ENCODE measurements at regions not wholly inside any gene's neighbourhood (a gene's known extent, or its start where the extent isn't known, plus 50 kb on each side); places are given as distances from the start of the nearest gene placed in this dataset.

GRCh38 chr4:124278477-124278876 is 434.1 kb downstream of the ANKRD50 start:
- no peak overlapping the region for H3K4ac ChIP-seq (ENCODE audit: low read length)
- H3K4me1 ChIP-seq (ENCODE audit: control insufficient read depth in 2 of 2, insufficient read depth in 1 of 2, low read depth in 1 of 2, low read length in 2 of 2): no peaks in the 10 kb centered on the region
- H2BK15ac ChIP-seq (ENCODE audit: low read length): no peak overlapping the region
- no peak overlapping the region for H2BK120ac ChIP-seq (ENCODE audit: low read depth, low read length)
- no peak overlapping the region for H3K4me2 ChIP-seq (ENCODE audit: insufficient read depth, low read length, poor library complexity, severe bottlenecking)
- no peak overlapping the region for H3K18ac ChIP-seq (ENCODE audit: low read length)
- H3K9ac ChIP-seq (ENCODE audit: low read depth, low read length, poor library complexity): no peak overlapping the region
- H2BK12ac ChIP-seq (ENCODE audit: low read length): no peak overlapping the region
- H3K4me3 ChIP-seq (ENCODE audit: low read length in 2 of 2): no peak overlapping the region
- no peak overlapping the region for H3K27ac ChIP-seq (replicated peaks; ENCODE audit: low read length)
- no peaks in the 10 kb centered on the region for H3K36me3 ChIP-seq (replicated peaks in 1 of 2; ENCODE audit: control insufficient read depth in 2 of 2, insufficient read depth in 2 of 2, low read length in 2 of 2)
- DNase-seq (ENCODE audit: low spot score): no peak
- no peak overlapping the region for H2AK5ac ChIP-seq (ENCODE audit: low read depth, low read length)
- H4K8ac ChIP-seq (ENCODE audit: low read depth, low read length): no peak overlapping the region
- H2AFZ ChIP-seq (ENCODE audit: low read length): no peak overlapping the region
- H4K91ac ChIP-seq (ENCODE audit: low read depth, low read length, poor library complexity): no peak overlapping the region
- H3K9me3 ChIP-seq (replicated peaks in 1 of 2; ENCODE audit: control insufficient read depth in 2 of 2, insufficient read depth in 1 of 2, low read depth in 1 of 2, low read length in 2 of 2): peaks cover 0 to 2% of the 10 kb centered on the region in 2 donors
- no peak overlapping the region for H2BK5ac ChIP-seq (ENCODE audit: low read length)
- no peak overlapping the region for H3K14ac ChIP-seq (ENCODE audit: low read length)
- no peaks in the 10 kb centered on the region for H3K27me3 ChIP-seq (ENCODE audit: control insufficient read depth in 3 of 3, insufficient read depth in 3 of 3, low read depth in 1 of 3, low read length in 3 of 3)
- H3K79me1 ChIP-seq (ENCODE audit: low read depth, low read length): no peaks in the 10 kb centered on the region
- no peak overlapping the region for H3K23ac ChIP-seq (ENCODE audit: low read depth, low read length, poor library complexity)
- no CpG with 5 or more reads among the region's 1 CpG for WGBS, 2 donors (ENCODE audit: extremely low coverage in 2 of 2, insufficient read length in 2 of 2, insufficient replicate concordance in 1 of 2)

- no peak overlapping the region for H3K23ac ChIP-seq (ENCODE audit: low read depth, low read length, poor library complexity)
- H3K14ac ChIP-seq (ENCODE audit: low read length): no peak overlapping the region
- no peak overlapping the region for H2AK5ac ChIP-seq (ENCODE audit: low read depth, low read length)
- WGBS, 2 donors (ENCODE audit: extremely low coverage in 2 of 2, insufficient read length in 2 of 2, insufficient replicate concordance in 1 of 2): no CpG with 5 or more reads among the region's 2 CpGs
- H3K27ac ChIP-seq (replicated peaks; ENCODE audit: low read length): no peak overlapping the region
- no peak overlapping the region for H3K9ac ChIP-seq (ENCODE audit: low read depth, low read length, poor library complexity)
- no peak overlapping the region for H2BK12ac ChIP-seq (ENCODE audit: low read length)
- H4K8ac ChIP-seq (ENCODE audit: low read depth, low read length): no peak overlapping the region
- H3K4me3 ChIP-seq (ENCODE audit: low read length in 2 of 2): no peak overlapping the region
- H2AFZ ChIP-seq (ENCODE audit: low read length): no peak overlapping the region
- H2BK120ac ChIP-seq (ENCODE audit: low read depth, low read length): no peak overlapping the region
- no peaks in the 10 kb centered on the region for H3K4me1 ChIP-seq (ENCODE audit: control insufficient read depth in 2 of 2, insufficient read depth in 1 of 2, low read depth in 1 of 2, low read length in 2 of 2)
- H3K4ac ChIP-seq (ENCODE audit: low read length): no peak overlapping the region
- no peak overlapping the region for H2BK15ac ChIP-seq (ENCODE audit: low read length)
- no peak overlapping the region for H3K4me2 ChIP-seq (ENCODE audit: insufficient read depth, low read length, poor library complexity, severe bottlenecking)
- no peak overlapping the region for H2BK5ac ChIP-seq (ENCODE audit: low read length)
- no peaks in the 10 kb centered on the region for H3K27me3 ChIP-seq (ENCODE audit: control insufficient read depth in 3 of 3, insufficient read depth in 3 of 3, low read depth in 1 of 3, low read length in 3 of 3)
- H3K9me3 ChIP-seq (replicated peaks in 1 of 2; ENCODE audit: control insufficient read depth in 2 of 2, insufficient read depth in 1 of 2, low read depth in 1 of 2, low read length in 2 of 2): peaks cover 0 to 2% of the 10 kb centered on the region in 2 donors
- H3K36me3 ChIP-seq (replicated peaks in 1 of 2; ENCODE audit: control insufficient read depth in 2 of 2, insufficient read depth in 2 of 2, low read length in 2 of 2): no peaks in the 10 kb centered on the region
- H4K91ac ChIP-seq (ENCODE audit: low read depth, low read length, poor library complexity): no peak overlapping the region
- H3K79me1 ChIP-seq (ENCODE audit: low read depth, low read length): no peaks in the 10 kb centered on the region
- no peak overlapping the region for H3K18ac ChIP-seq (ENCODE audit: low read length)
- no peak for DNase-seq (ENCODE audit: low spot score)
Observed at GRCh38 chr4:124279741-124280140, 432.8 kb downstream of the ANKRD50 start.

GRCh38 chr4:124282301-124282898 is 430.1 kb downstream of the ANKRD50 start:
- H4K8ac ChIP-seq (ENCODE audit: low read depth, low read length): no peak overlapping the region
- H2BK5ac ChIP-seq (ENCODE audit: low read length): no peak overlapping the region
- no peaks in the 10 kb centered on the region for H3K79me1 ChIP-seq (ENCODE audit: low read depth, low read length)
- no peak overlapping the region for H4K91ac ChIP-seq (ENCODE audit: low read depth, low read length, poor library complexity)
- H3K9ac ChIP-seq (ENCODE audit: low read depth, low read length, poor library complexity): no peak overlapping the region
- H2AFZ ChIP-seq (ENCODE audit: low read length): peak overlapping the region; percentile 74
- no CpG with 5 or more reads among the region's 4 CpGs for WGBS, 2 donors (ENCODE audit: extremely low coverage in 2 of 2, insufficient read length in 2 of 2, insufficient replicate concordance in 1 of 2)
- no peak overlapping the region for H2BK15ac ChIP-seq (ENCODE audit: low read length)
- no peaks in the 10 kb centered on the region for H3K4me1 ChIP-seq (ENCODE audit: control insufficient read depth in 2 of 2, insufficient read depth in 1 of 2, low read depth in 1 of 2, low read length in 2 of 2)
- no peak overlapping the region for H2BK12ac ChIP-seq (ENCODE audit: low read length)
- H3K18ac ChIP-seq (ENCODE audit: low read length): no peak overlapping the region
- no peak overlapping the region for H2AK5ac ChIP-seq (ENCODE audit: low read depth, low read length)
- no peaks in the 10 kb centered on the region for H3K36me3 ChIP-seq (replicated peaks in 1 of 2; ENCODE audit: control insufficient read depth in 2 of 2, insufficient read depth in 2 of 2, low read length in 2 of 2)
- H3K27me3 ChIP-seq (ENCODE audit: control insufficient read depth in 3 of 3, insufficient read depth in 3 of 3, low read depth in 1 of 3, low read length in 3 of 3): no peaks in the 10 kb centered on the region
- DNase-seq (ENCODE audit: low spot score): no peak
- no peak overlapping the region for H3K4me2 ChIP-seq (ENCODE audit: insufficient read depth, low read length, poor library complexity, severe bottlenecking)
- H3K9me3 ChIP-seq (replicated peaks in 1 of 2; ENCODE audit: control insufficient read depth in 2 of 2, insufficient read depth in 1 of 2, low read depth in 1 of 2, low read length in 2 of 2): peaks cover 0 to 2% of the 10 kb centered on the region in 2 donors
- no peak overlapping the region for H3K4me3 ChIP-seq (ENCODE audit: low read length in 2 of 2)
- no peak overlapping the region for H3K23ac ChIP-seq (ENCODE audit: low read depth, low read length, poor library complexity)
- H3K27ac ChIP-seq (replicated peaks; ENCODE audit: low read length): no peak overlapping the region
- H3K14ac ChIP-seq (ENCODE audit: low read length): no peak overlapping the region
- H3K4ac ChIP-seq (ENCODE audit: low read length): no peak overlapping the region
- H2BK120ac ChIP-seq (ENCODE audit: low read depth, low read length): no peak overlapping the region

- no peak overlapping the region for H3K18ac ChIP-seq (ENCODE audit: low read length)
- no peak overlapping the region for H2AFZ ChIP-seq (ENCODE audit: low read length)
- H3K79me1 ChIP-seq (ENCODE audit: low read depth, low read length): no peaks in the 10 kb centered on the region
- no peak for DNase-seq (ENCODE audit: low spot score)
- no peak overlapping the region for H4K8ac ChIP-seq (ENCODE audit: low read depth, low read length)
- no peak overlapping the region for H4K91ac ChIP-seq (ENCODE audit: low read depth, low read length, poor library complexity)
- no peak overlapping the region for H3K4me3 ChIP-seq (ENCODE audit: low read length in 2 of 2)
- no peaks in the 10 kb centered on the region for H3K4me1 ChIP-seq (ENCODE audit: control insufficient read depth in 2 of 2, insufficient read depth in 1 of 2, low read depth in 1 of 2, low read length in 2 of 2)
- H2BK15ac ChIP-seq (ENCODE audit: low read length): no peak overlapping the region
- H3K36me3 ChIP-seq (replicated peaks in 1 of 2; ENCODE audit: control insufficient read depth in 2 of 2, insufficient read depth in 2 of 2, low read length in 2 of 2): no peaks in the 10 kb centered on the region
- no peak overlapping the region for H2AK5ac ChIP-seq (ENCODE audit: low read depth, low read length)
- no peak overlapping the region for H3K4me2 ChIP-seq (ENCODE audit: insufficient read depth, low read length, poor library complexity, severe bottlenecking)
- H2BK5ac ChIP-seq (ENCODE audit: low read length): no peak overlapping the region
- no peaks in the 10 kb centered on the region for H3K27me3 ChIP-seq (ENCODE audit: control insufficient read depth in 3 of 3, insufficient read depth in 3 of 3, low read depth in 1 of 3, low read length in 3 of 3)
- no peak overlapping the region for H3K14ac ChIP-seq (ENCODE audit: low read length)
- H3K27ac ChIP-seq (replicated peaks; ENCODE audit: low read length): no peak overlapping the region
- H3K23ac ChIP-seq (ENCODE audit: low read depth, low read length, poor library complexity): no peak overlapping the region
- no CpG with 5 or more reads among the region's 2 CpGs for WGBS, 2 donors (ENCODE audit: extremely low coverage in 2 of 2, insufficient read length in 2 of 2, insufficient replicate concordance in 1 of 2)
- H3K4ac ChIP-seq (ENCODE audit: low read length): no peak overlapping the region
- H2BK12ac ChIP-seq (ENCODE audit: low read length): no peak overlapping the region
- no peak overlapping the region for H2BK120ac ChIP-seq (ENCODE audit: low read depth, low read length)
- no peak overlapping the region for H3K9ac ChIP-seq (ENCODE audit: low read depth, low read length, poor library complexity)
- H3K9me3 ChIP-seq (replicated peaks in 1 of 2; ENCODE audit: control insufficient read depth in 2 of 2, insufficient read depth in 1 of 2, low read depth in 1 of 2, low read length in 2 of 2): no peaks in the 10 kb centered on the region
Observed at GRCh38 chr4:124288706-124289486, 423.6 kb downstream of the ANKRD50 start.
